Lower leg skin (tissue), 3 donors: ENCODE measurements at regions not wholly inside any gene's neighbourhood (a gene's known extent, or its start where the extent isn't known, plus 50 kb on each side); places are given as distances from the start of the nearest gene placed in this dataset.

Source experiments
- POLR2A ChIP-seq, 2 donors: fragments of 450-650 bp; IDR thresholded peaks; one replicate each; pipeline ENCODE4 v1.6.1; 2016 to 2017; ENCODE audit warnings: antibody characterized with exemption in 2 of 2, mild to moderate bottlenecking in 1 of 2, moderate library complexity in 1 of 2
- TF ChIP-seq, protein P1 (sequence below), 3 donors: fragments of 450-650 bp; IDR thresholded peaks; one replicate each; pipeline ENCODE4 v1.5.1; 2016; ENCODE audit warnings: antibody characterized with exemption in 3 of 3, mild to moderate bottlenecking in 3 of 3, moderate library complexity in 2 of 3

DNA sequence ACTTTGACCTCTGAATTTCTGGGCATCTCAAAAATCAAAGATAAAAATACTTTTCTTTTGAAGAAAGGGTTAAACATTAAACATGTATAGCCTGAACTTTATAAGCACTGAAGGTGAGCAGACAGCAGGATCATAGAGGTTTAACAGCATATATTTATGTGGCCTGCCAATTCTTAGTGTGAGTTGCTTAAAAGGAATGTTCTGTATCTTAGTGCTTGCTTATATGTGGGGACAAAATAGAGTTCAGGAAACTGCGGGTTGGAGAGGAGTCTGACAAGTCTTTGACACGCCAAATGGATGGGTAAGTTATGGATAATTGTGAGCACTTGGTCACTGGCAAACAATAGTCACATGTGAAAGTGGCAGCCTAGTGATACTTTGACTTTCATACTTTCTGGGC is 1419.4 kb upstream of the SPRY2 start:
- no peak for TF ChIP-seq POLR2A (IDR thresholded peaks at IDR 0.05)
- TF ChIP-seq, protein P1, sequence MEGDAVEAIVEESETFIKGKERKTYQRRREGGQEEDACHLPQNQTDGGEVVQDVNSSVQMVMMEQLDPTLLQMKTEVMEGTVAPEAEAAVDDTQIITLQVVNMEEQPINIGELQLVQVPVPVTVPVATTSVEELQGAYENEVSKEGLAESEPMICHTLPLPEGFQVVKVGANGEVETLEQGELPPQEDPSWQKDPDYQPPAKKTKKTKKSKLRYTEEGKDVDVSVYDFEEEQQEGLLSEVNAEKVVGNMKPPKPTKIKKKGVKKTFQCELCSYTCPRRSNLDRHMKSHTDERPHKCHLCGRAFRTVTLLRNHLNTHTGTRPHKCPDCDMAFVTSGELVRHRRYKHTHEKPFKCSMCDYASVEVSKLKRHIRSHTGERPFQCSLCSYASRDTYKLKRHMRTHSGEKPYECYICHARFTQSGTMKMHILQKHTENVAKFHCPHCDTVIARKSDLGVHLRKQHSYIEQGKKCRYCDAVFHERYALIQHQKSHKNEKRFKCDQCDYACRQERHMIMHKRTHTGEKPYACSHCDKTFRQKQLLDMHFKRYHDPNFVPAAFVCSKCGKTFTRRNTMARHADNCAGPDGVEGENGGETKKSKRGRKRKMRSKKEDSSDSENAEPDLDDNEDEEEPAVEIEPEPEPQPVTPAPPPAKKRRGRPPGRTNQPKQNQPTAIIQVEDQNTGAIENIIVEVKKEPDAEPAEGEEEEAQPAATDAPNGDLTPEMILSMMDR (IDR thresholded peaks at IDR 0.05) = no peak
